Epidermal melanocyte (primary cell): ENCODE measurements at regions not wholly inside any gene's neighbourhood (a gene's known extent, or its start where the extent isn't known, plus 50 kb on each side); places are given as distances from the start of the nearest gene placed in this dataset.

Source experiments
- DNase-seq: peaks from one replicate; pipeline ENCODE4 v3.0.0; 2011; ENCODE audit warnings: low spot score; ENCODE audit not compliant: insufficient read length

- DNase-seq, result no peak
Measured at GRCh38 chr1:57520743-57521515, 97.1 kb upstream of the DAB1 start.

GRCh38 chr1:57518496-57518895, 94.6 kb upstream of the DAB1 start:
- DNase-seq, result no peak

DNA sequence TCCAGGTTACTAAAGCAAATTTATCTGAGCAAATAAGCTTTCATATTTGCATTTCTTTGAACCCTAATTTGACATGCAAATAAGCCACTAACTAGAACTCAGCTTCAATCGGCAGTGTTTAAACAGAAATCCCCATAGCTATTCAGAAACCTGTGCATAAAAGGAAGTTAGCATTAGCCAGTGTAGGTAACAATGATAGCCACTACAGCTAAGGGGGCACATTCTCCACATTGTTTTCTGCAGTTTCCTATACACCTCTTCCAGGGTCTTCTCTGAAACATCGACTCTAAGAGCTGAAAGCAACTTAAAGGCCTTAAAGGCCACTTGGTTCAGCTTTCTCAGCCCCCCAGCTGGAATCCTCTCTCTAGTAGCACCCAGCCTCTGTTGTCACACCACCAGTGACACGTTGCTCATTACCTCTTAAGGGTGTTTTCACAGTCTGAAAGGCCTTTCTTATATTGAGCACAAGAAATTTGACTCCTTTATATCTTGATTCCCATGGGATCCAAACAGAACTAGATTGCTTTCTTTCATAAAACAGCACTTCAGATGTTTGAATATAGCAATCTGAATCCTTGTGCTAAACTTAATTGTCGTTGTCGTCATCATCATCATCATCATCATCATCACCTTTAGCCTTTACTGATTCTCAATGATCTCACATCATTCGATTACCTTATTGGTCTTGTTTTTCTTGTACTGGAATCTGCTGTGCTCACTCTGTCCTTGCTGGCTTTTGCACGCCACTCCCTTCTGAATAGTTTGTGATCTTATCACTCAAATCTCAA, 93.9 kb upstream of the DAB1 start:
- no peak for DNase-seq

DNA sequence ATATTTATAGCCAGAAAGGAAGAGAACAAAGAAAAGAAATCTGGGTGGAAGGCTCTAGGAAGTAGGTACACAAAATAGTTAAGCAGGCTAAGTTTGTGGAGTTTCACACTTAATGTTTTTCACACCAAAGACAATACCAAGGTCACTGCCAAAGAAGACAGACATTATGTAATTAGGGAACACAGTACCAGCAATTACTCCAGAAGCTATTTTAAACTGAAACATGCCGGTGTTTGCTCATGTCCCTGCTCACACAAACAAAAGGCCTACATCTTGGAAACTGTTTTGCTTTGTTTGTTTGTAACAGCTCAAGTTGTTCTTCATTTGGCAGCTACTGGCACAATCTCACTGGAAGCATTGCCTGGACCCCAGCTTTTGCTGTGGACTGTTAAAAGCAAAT, 88.5 kb upstream of the DAB1 start:
- no peak for DNase-seq

GRCh38 chr1:57506941-57507340, 83.1 kb upstream of the DAB1 start:
- DNase-seq, result no peak

- DNase-seq, result no peak
Measured at GRCh38 chr1:57503337-57503736, 79.5 kb upstream of the DAB1 start.

DNA sequence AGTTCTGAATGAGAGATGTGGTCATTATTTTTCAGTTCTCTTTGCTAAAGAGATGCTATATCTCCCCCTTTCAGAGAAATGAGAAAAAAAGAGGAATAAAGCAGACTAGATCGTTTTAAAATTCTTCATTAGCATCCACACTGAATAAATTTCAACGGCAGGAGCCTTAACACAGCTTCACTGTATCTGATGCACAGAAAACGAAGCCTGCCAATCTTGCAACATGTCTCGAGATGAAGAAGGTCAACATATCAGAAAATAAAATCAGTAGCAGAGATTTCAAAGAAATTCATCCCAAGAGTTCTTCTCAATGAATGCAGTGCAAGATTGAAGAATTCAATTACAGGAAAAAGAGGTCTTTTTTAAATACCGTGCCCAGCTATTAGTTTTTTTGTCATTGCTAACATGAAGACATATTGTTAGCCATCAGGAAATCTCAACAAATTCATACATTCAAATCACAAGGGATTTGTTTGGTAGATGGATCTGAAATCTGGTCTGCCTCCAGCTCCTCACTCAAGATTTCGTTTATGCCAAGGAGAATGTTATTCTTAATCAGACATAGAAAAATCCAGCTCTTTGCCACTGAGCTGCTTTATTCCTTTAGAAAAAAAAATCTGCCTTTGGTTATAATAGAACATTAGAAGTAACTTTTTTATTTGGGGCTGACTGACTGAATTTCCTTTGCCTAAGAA, 76.4 kb upstream of the DAB1 start:
- DNase-seq, result no peak

GRCh38 chr1:57494530-57495079, 70.7 kb upstream of the DAB1 start:
- no peak for DNase-seq

- DNase-seq, result no peak
Measured at GRCh38 chr1:57492586-57493226, 68.8 kb upstream of the DAB1 start.

DNA sequence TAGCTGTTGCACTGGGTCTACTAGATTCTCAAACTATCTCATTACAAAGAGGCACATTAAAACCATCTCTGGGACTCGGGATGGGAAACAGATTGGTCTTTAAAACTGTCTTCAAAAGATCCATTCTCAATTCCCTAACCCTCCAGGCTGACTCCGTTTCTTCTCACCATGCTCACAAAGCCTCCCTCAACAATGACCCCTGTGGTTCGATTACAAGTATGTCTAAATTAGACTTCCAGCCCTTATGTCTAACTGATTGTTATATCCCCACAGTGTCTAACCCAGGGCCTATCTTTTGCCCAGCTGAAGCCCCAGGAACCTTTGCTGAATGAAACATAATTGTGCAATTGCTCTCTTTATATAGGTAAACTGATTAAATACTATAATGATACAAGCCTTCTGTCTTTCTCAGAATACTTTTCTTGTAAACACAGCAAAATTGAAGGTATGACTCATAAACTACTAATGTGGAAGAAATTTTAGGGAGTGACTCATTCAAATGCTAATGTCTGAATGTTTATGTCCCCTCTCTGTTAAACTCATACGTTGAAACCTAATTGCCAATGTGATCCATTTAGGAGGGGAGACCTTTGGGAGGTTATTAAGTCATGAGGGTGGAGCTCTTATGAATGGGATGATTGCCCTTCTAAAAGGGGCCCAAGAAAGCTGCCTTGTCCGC, 65.6 kb upstream of the DAB1 start:
- DNase-seq, result no peak

GRCh38 chr1:57485643-57486042, 61.8 kb upstream of the DAB1 start:
- DNase-seq, result no peak

GRCh38 chr1:57483954-57484353, 60.1 kb upstream of the DAB1 start:
- DNase-seq, result no peak

DNA sequence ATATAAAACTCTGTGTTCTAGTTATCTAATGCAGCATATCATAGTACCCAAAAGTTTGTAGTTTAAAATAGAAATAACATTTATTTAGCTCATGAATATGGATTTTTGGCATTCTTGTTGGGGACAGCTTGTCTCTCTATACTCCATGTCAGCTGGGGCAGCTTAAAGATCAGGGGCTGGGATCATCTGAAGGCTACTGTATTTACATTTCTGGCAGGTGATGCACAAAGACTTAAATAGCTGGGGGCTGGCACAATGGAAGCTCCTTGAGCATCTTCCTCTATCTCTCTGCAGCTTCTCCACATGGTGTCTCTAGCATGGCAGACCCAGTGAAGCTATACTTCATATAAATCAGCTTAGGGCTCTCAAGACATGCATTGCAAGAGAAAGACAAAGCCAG, 55.6 kb upstream of the DAB1 start:
- DNase-seq, result no peak

GRCh38 chr1:57475366-57475765, 51.5 kb upstream of the DAB1 start:
- no peak for DNase-seq

- no peak for DNase-seq
Measured at GRCh38 chr1:57474137-57474750, 50.4 kb upstream of the DAB1 start.
